OCI-LY7 (cell line): ENCODE measurements at regions not wholly inside any gene's neighbourhood (a gene's known extent, or its start where the extent isn't known, plus 50 kb on each side); places are given as distances from the start of the nearest gene placed in this dataset.

Source experiments
- BruUV-seq: library from RNA; stranded (reverse); fragments of 400-500 nt; replicated peaks from 2 replicates; lab custom pipeline; 2021; lab: Mats Ljungman, UMichigan
- CTCF ChIA-PET: fragments of 300-600 bp; sonication (Branson Sonifier 250); formaldehyde crosslinking; loops from one replicate; lab custom pipeline; 2022; ENCODE audit warnings: antibody characterized with exemption; ENCODE audit not compliant: unreplicated experiment; lab: Charles Lee
- POLR2A ChIA-PET: fragments of 300-600 bp; sonication (Branson Sonifier 250); formaldehyde crosslinking; loops from one replicate; lab custom pipeline; 2022; ENCODE audit warnings: antibody characterized with exemption; lab: Charles Lee
- DNase-seq: peaks from one replicate; pipeline ENCODE4 v3.0.0-alpha.2; 2015; ENCODE audit warnings: low spot score
- H2AFZ ChIP-seq: fragments of 200-600 bp; sonication (generic), shearing (Covaris generic); 2 replicates; pipeline ENCODE4 v1.6.1; 2014; ENCODE audit warnings: mild to moderate bottlenecking, antibody characterized with exemption, low read length, moderate library complexity
- H3K27ac ChIP-seq: fragments of 200-600 bp; sonication (generic); 2 replicates; pipeline ENCODE4 v1.5.1; 2014; ENCODE audit warnings: mixed run types, low read depth, mild to moderate bottlenecking, moderate library complexity, low read length, inconsistent platforms; ENCODE audit not compliant: poor library complexity, severe bottlenecking
- H3K36me3 ChIP-seq: fragments of 200-600 bp; sonication (generic); 2 replicates; pipeline ENCODE4 v1.6.1; 2014; ENCODE audit warnings: mild to moderate bottlenecking, antibody characterized with exemption, low read length, moderate library complexity, mixed read lengths; ENCODE audit not compliant: insufficient read depth
- H3K4me1 ChIP-seq: fragments of 200-600 bp; sonication (generic); 2 replicates; pipeline ENCODE4 v1.5.1; 2014; ENCODE audit warnings: mild to moderate bottlenecking, low read length; ENCODE audit not compliant: insufficient read depth, poor library complexity, severe bottlenecking
- H3K4me2 ChIP-seq: fragments of 200-600 bp; sonication (generic); 2 replicates; pipeline ENCODE4 v1.6.1; 2014; ENCODE audit warnings: mild to moderate bottlenecking, low read length
- H3K4me3 ChIP-seq: fragments of 200-600 bp; sonication (generic); 2 replicates; pipeline ENCODE4 v1.5.1; 2014; ENCODE audit warnings: mild to moderate bottlenecking, low read depth, low read length; ENCODE audit not compliant: poor library complexity, severe bottlenecking
- H3K79me2 ChIP-seq: fragments of 200-600 bp; sonication (generic); 2 replicates; pipeline ENCODE4 v1.6.1; 2016; ENCODE audit warnings: low read depth, mild to moderate bottlenecking, low read length, moderate library complexity, mixed read lengths; ENCODE audit not compliant: insufficient read depth
- H3K9me2 ChIP-seq: fragments of 200-600 bp; sonication (generic); 2 replicates; pipeline ENCODE4 v1.6.1; 2016; ENCODE audit warnings: mild to moderate bottlenecking, low read length, mixed read lengths; ENCODE audit not compliant: insufficient read depth
- H3K9me3 ChIP-seq: fragments of 200-600 bp; sonication (generic); 2 replicates; pipeline ENCODE4 v1.6.1; 2014; ENCODE audit warnings: mild to moderate bottlenecking, mixed run types, low read length, mixed read lengths
- H4K20me1 ChIP-seq: fragments of 200-600 bp; sonication (generic); 2 replicates; pipeline ENCODE4 v1.6.1; 2014; ENCODE audit warnings: mild to moderate bottlenecking, antibody characterized with exemption, low read length, moderate library complexity, mixed read lengths; ENCODE audit not compliant: insufficient read depth
- EZH2phosphoT487 ChIP-seq: fragments of 200-600 bp; sonication (generic); IDR thresholded peaks from 2 replicates; pipeline ENCODE4 v1.6.1; 2018; ENCODE audit warnings: low read depth, borderline replicate concordance, mild to moderate bottlenecking, mixed run types, antibody characterized with exemption, low read length, moderate library complexity, mixed read lengths
- intact Hi-C: fragments of 100-400 bp; cut with micrococcal nuclease; formaldehyde crosslinking; loops from one replicate; pipeline ENCODE4 v1.10.0; 2022; ENCODE audit not compliant: unreplicated experiment
- TF ChIP-seq, protein P1 (sequence below): fragments of 200-600 bp; sonication (generic); conservative IDR thresholded peaks from 2 replicates; pipeline ENCODE4 v1.5.1; 2014; ENCODE audit warnings: mild to moderate bottlenecking, antibody characterized with exemption, low read length, moderate library complexity, mixed read lengths

DNA sequence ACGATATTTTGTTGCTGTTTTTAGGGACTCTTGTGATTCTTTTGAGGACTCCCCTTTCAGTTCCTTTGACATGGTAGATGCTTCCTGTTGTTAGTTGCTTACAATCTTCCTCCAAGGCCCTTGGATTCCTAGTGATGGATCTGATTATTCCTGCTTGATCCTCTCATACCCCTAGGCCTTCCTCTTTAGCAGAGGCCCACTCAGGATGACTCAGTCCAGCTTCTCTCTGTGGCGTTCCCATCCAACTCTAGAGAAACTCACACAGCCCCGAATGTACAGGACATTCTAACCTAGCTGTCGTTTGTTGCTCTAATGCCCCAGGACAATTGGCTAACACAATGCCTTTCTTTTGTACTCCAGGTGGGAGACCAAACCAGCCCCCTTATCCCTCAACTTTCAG is 191.4 kb downstream of the POSTN start:
- no peaks in the 10 kb centered on the region for H3K9me3 ChIP-seq
- no peaks in the 10 kb centered on the region for H4K20me1 ChIP-seq
- no peak overlapping the region for H2AFZ ChIP-seq
- no peak overlapping the region for H3K4me3 ChIP-seq
- CTCF ChIA-PET: no interaction called here
- no peaks in the 10 kb centered on the region for H3K4me1 ChIP-seq
- intact Hi-C loops: no loop called here
- no TSS peak for BruUV-seq
- POLR2A ChIA-PET: no interaction called here
- no peaks in the 10 kb centered on the region for H3K9me2 ChIP-seq
- H3K4me2 ChIP-seq: no peak overlapping the region
- no peaks in the 10 kb centered on the region for H3K36me3 ChIP-seq
- no peak for DNase-seq
- H3K27ac ChIP-seq: no peak overlapping the region
- no peaks in the 10 kb centered on the region for H3K79me2 ChIP-seq
- no peak for TF ChIP-seq EZH2phosphoT487
- TF ChIP-seq, protein P1, sequence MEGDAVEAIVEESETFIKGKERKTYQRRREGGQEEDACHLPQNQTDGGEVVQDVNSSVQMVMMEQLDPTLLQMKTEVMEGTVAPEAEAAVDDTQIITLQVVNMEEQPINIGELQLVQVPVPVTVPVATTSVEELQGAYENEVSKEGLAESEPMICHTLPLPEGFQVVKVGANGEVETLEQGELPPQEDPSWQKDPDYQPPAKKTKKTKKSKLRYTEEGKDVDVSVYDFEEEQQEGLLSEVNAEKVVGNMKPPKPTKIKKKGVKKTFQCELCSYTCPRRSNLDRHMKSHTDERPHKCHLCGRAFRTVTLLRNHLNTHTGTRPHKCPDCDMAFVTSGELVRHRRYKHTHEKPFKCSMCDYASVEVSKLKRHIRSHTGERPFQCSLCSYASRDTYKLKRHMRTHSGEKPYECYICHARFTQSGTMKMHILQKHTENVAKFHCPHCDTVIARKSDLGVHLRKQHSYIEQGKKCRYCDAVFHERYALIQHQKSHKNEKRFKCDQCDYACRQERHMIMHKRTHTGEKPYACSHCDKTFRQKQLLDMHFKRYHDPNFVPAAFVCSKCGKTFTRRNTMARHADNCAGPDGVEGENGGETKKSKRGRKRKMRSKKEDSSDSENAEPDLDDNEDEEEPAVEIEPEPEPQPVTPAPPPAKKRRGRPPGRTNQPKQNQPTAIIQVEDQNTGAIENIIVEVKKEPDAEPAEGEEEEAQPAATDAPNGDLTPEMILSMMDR: no peak

DNA sequence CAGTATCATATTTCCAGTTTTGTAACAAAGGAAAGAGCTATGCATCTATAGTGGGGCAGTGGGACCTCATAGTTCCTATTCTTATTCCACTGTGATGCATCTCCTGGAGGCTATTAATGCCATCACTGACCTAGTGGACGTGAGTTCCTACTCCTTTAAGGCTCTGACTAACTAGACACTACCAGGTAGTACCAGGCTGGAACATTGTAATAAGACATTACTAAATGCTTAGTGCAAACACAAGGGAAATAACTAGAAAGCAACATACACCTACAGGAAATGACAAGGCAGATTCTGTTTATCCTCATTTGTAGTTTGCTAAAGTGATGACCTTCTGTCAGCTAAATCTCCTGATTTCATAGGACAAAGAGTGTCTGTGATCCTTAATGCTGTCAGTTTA is 192.5 kb downstream of the POSTN start:
- no peak for DNase-seq
- Histone ChIP-seq H2AFZ (no peak overlapping the region), H3K36me3 (no peaks in the 10 kb centered on the region), H3K4me1 (no peaks in the 10 kb centered on the region), H3K4me3 (no peak overlapping the region), H4K20me1 (no peaks in the 10 kb centered on the region), H3K79me2 (no peaks in the 10 kb centered on the region), H3K4me2 (no peak overlapping the region), H3K9me3 (no peaks in the 10 kb centered on the region), H3K9me2 (no peaks in the 10 kb centered on the region), H3K27ac (no peak overlapping the region)
- TF ChIP-seq, protein P1: no peak
- TF ChIP-seq EZH2phosphoT487: no peak
- CTCF ChIA-PET: no interaction called here
- BruUV-seq: no TSS peak
- intact Hi-C loops: no loop called here
- POLR2A ChIA-PET: interaction anchor here (1.2 kb wide), 1 partner anchor 46 kb away, joined by 3 read pairs; no protein-coding TSS in a partner anchor

DNA sequence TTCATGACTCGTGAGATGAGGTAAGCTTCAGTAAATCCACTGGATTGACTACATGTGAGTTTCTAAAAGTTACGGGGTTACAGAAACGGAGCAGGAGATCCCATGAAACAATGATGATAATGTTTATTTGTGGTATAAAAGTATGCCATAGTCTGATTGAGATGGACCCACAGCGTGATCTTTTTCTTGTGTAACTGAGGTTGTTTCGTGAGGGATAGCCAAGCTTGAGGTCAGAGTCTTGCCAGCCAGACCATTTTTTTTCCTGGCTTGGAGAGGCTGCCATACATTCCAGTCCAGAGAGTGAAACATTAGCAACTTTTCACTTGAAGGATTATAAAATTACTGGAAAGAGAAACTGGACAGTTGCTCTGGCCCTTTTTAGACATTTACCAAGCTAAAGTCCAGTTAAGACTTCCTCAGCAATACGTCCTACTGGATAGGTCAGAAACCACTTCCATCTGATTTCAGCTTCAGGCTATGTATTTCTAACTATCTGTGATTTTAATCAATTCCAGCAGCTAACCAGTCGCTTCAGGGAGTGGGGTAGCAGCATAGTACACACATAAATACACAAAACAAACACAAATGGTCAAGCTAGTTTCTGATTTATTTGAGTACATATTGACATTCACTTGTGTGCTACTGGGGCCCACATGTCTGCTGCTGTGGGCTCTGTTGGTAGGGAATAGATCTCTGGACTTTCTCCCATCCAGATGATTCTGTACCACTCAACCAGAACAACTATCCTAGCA is 194.6 kb downstream of the POSTN start:
- intact Hi-C loops: no loop called here
- H3K4me2 ChIP-seq: no peak overlapping the region
- H4K20me1 ChIP-seq: no peaks in the 10 kb centered on the region
- DNase-seq: no peak
- ChIA-PET CTCF (no interaction called here), POLR2A (interaction anchor here (0.6 to 0.9 kb wide), 2 partner anchors 25 to 42 kb away, joined by 3 to 4 read pairs; no protein-coding TSS in a partner anchor)
- H3K9me2 ChIP-seq: no peaks in the 10 kb centered on the region
- no peak for TF ChIP-seq EZH2phosphoT487
- TF ChIP-seq, protein P1: no peak
- no peak overlapping the region for H3K4me3 ChIP-seq
- H2AFZ ChIP-seq: no peak overlapping the region
- H3K9me3 ChIP-seq: no peaks in the 10 kb centered on the region
- H3K36me3 ChIP-seq: no peaks in the 10 kb centered on the region
- no peaks in the 10 kb centered on the region for H3K79me2 ChIP-seq
- BruUV-seq: no TSS peak
- no peaks in the 10 kb centered on the region for H3K4me1 ChIP-seq
- H3K27ac ChIP-seq: no peak overlapping the region
